GM12878 (cell line): ENCODE measurements at regions not wholly inside any gene's neighbourhood (a gene's known extent, or its start where the extent isn't known, plus 50 kb on each side); places are given as distances from the start of the nearest gene placed in this dataset.

Experiments used
- ATAC-seq: fragments of 200-7000 bp; cut with Tn5 transposase; 3 replicates; pipeline ENCODE4 v1.9.1; 2020; ENCODE audit warnings: mild to moderate bottlenecking, moderate library complexity
- BruUV-seq: library from RNA; stranded (reverse); fragments of 400-500 nt; replicated peaks from 2 replicates; lab custom pipeline; 2021; lab: Mats Ljungman, UMichigan
- CTCF ChIA-PET: fragments of 300-600 bp; sonication (Branson Sonifier 250); formaldehyde crosslinking; extraction: SDS; loops from one replicate; lab custom pipeline; 2021; ENCODE audit warnings: inconsistent platforms; lab: Yijun Ruan, JAX
- POLR2A ChIA-PET: fragments of 350-600 bp; formaldehyde crosslinking; extraction: SDS; loops from one replicate; lab custom pipeline; 2021; ENCODE audit warnings: inconsistent platforms; lab: Charles Lee
- RAD21 ChIA-PET: fragments of 300-600 bp; sonication (Branson Sonifier 250); formaldehyde crosslinking; loops from one replicate; lab custom pipeline; 2023; ENCODE audit warnings: antibody characterized with exemption; ENCODE audit not compliant: unreplicated experiment; lab: Charles Lee
- SMC1A ChIA-PET: fragments of 300-600 bp; sonication (Branson Sonifier 250); formaldehyde crosslinking; loops from one replicate; lab custom pipeline; 2023; ENCODE audit not compliant: unreplicated experiment, uncharacterized antibody; lab: Charles Lee
- DNase-seq: peaks from one replicate; pipeline ENCODE4 v3.0.0-alpha.2; 2011; ENCODE audit warnings: low read depth, low spot score
- FAIRE-seq: peaks from 3 replicates; lab custom pipeline; 2011; peaks lifted over from hg19 to GRCh38; lab: Jason Lieb, UNC
- H2AFZ ChIP-seq: 2 replicates; pipeline ENCODE4 v1.6.0; 2011; ENCODE audit warnings: low read depth, low read length, control low read depth; ENCODE audit not compliant: control insufficient read depth
- H3K27ac ChIP-seq: 2 replicates; pipeline ENCODE4 v1.5.1; 2011; ENCODE audit warnings: control low read depth; ENCODE audit not compliant: control insufficient read depth, insufficient read depth
- H3K27me3 ChIP-seq, 2 experiments: replicated peaks in 1 of 2; 2 replicates each; pipeline versions ENCODE4 v1.6.0 to v1.6.1; 2011; ENCODE audit warnings: low read length in 1 of 2; ENCODE audit not compliant: control insufficient read depth in 2 of 2, insufficient read depth in 2 of 2
- H3K36me3 ChIP-seq, 2 experiments: 2 replicates each; pipeline ENCODE4 v1.5.1; 2011; ENCODE audit warnings: low read length in 1 of 2; ENCODE audit not compliant: control insufficient read depth in 2 of 2, insufficient read depth in 2 of 2
- H3K4me1 ChIP-seq: 2 replicates; pipeline ENCODE4 v1.6.1; 2011; ENCODE audit warnings: mild to moderate bottlenecking, low read length, moderate library complexity, mixed read lengths; ENCODE audit not compliant: control insufficient read depth, insufficient read depth
- H3K4me2 ChIP-seq: 2 replicates; pipeline ENCODE4 v1.6.0; 2011; ENCODE audit warnings: control low read depth; ENCODE audit not compliant: control insufficient read depth, insufficient read depth
- H3K4me3 ChIP-seq: fragments of 200-600 bp; sonication (generic); 2 replicates; pipeline ENCODE4 v1.5.1; 2016
- H3K79me2 ChIP-seq: 2 replicates; pipeline ENCODE4 v1.6.0; 2011; ENCODE audit warnings: low read length; ENCODE audit not compliant: control insufficient read depth, insufficient read depth
- H3K9ac ChIP-seq: 2 replicates; pipeline ENCODE4 v1.8.0; 2011; ENCODE audit warnings: low read length, control low read depth, mixed read lengths; ENCODE audit not compliant: control insufficient read depth, insufficient read depth
- H3K9me3 ChIP-seq: replicated peaks from 3 replicates; pipeline ENCODE4 v1.5.1; 2011; ENCODE audit warnings: mild to moderate bottlenecking, low read length; ENCODE audit not compliant: control insufficient read depth, insufficient read depth
- H4K20me1 ChIP-seq: 2 replicates; pipeline ENCODE4 v1.6.0; 2011; ENCODE audit not compliant: control insufficient read depth, insufficient read depth
- CBFB ChIP-seq: IDR thresholded peaks from 2 replicates; pipeline ENCODE4 v1.6.1; 2016; ENCODE audit warnings: antibody characterized with exemption, low read depth
- CBX3 ChIP-seq: fragments of 200-600 bp; sonication (generic); IDR thresholded peaks from 2 replicates; pipeline ENCODE4 v1.6.1; 2016; ENCODE audit warnings: low read depth, borderline replicate concordance
- CEBPB ChIP-seq, 2 experiments: fragments of 150-350 bp in 1 of 2; IDR thresholded peaks; 2 replicates each; pipeline ENCODE4 v1.6.1; 2012 to 2014; ENCODE audit warnings: low read depth in 2 of 2, low read length in 2 of 2, borderline replicate concordance in 1 of 2, inconsistent platforms in 1 of 2
- FOS ChIP-seq: IDR thresholded peaks from 3 replicates; pipeline ENCODE4 v1.6.1; 2011; ENCODE audit warnings: borderline replicate concordance; ENCODE audit not compliant: insufficient read length; ENCODE audit errors: extremely low read depth
- HDAC6 ChIP-seq: fragments of 200-600 bp; sonication (generic); IDR thresholded peaks from one replicate; pipeline ENCODE4 v1.8.0; 2017; ENCODE audit warnings: antibody characterized with exemption; ENCODE audit not compliant: unreplicated experiment
- IKZF2 ChIP-seq, 2 experiments: fragments of 450-650 bp; IDR thresholded peaks; 2 replicates each; pipeline ENCODE4 v1.6.1; 2017; ENCODE audit warnings: mild to moderate bottlenecking in 2 of 2, moderate library complexity in 2 of 2
- KDM1A ChIP-seq: fragments of 200-600 bp; sonication (generic); IDR thresholded peaks from 2 replicates; pipeline ENCODE4 v1.6.1; 2016; ENCODE audit warnings: borderline replicate concordance
- MXI1 ChIP-seq: fragments of 150-350 bp; IDR thresholded peaks from 2 replicates; pipeline ENCODE4 v1.6.1; 2011; ENCODE audit warnings: low read depth, mild to moderate bottlenecking, inconsistent platforms, low read length, improper control_type of control experiment
- MYB ChIP-seq: fragments of 150-350 bp; IDR thresholded peaks from 2 replicates; pipeline ENCODE4 v1.6.1; 2014; ENCODE audit warnings: mild to moderate bottlenecking, low read depth, low read length, borderline replicate concordance
- NR2F1 ChIP-seq: fragments of 450-650 bp; conservative IDR thresholded peaks from 2 replicates; pipeline ENCODE4 v1.6.1; 2017; ENCODE audit warnings: mild to moderate bottlenecking
- POLR2AphosphoS2 ChIP-seq: IDR thresholded peaks from 2 replicates; pipeline ENCODE4 v1.6.1; 2011; ENCODE audit warnings: low read depth, mild to moderate bottlenecking, low read length, improper control_type of control experiment, moderate library complexity
- POLR2AphosphoS5 ChIP-seq: IDR thresholded peaks from 2 replicates; pipeline ENCODE4 v1.6.1; 2011; ENCODE audit warnings: mild to moderate bottlenecking, low read length, inconsistent platforms
- SPI1 ChIP-seq: IDR thresholded peaks from 2 replicates; pipeline ENCODE4 v1.6.1; 2011; ENCODE audit warnings: low read depth, mild to moderate bottlenecking, low read length, moderate library complexity, borderline replicate concordance; ENCODE audit not compliant: insufficient read depth
- YBX1 ChIP-seq: fragments of 450-650 bp; IDR thresholded peaks from 2 replicates; pipeline ENCODE4 v1.6.1; 2016; ENCODE audit warnings: antibody characterized with exemption
- ZNF24 ChIP-seq: fragments of 450-650 bp; IDR thresholded peaks from 2 replicates; pipeline ENCODE4 v1.6.1; 2017; ENCODE audit warnings: antibody characterized with exemption, mild to moderate bottlenecking
- WGBS: methylation state at CpG from one replicate; pipeline ENCODE4 v1.1.6; 2016; ENCODE audit warnings: low lambda C conversion rate; ENCODE audit not compliant: insufficient replicate concordance, insufficient coverage; ENCODE audit errors: missing lambda C conversion rate; 5-methylcytosine and 5-hydroxymethylcytosine counted together
- in situ Hi-C: fragments of 300-500 bp; cut with MboI; formaldehyde crosslinking; loops from 9 replicates; pipeline ENCODE4 v1.14.3; 2018; ENCODE audit warnings: mixed read lengths
- intact Hi-C: fragments of 100-400 bp; cut with micrococcal nuclease; formaldehyde crosslinking; loops from one replicate; pipeline ENCODE4 v1.14.2; 2022; ENCODE audit not compliant: unreplicated experiment
- TF ChIP-seq, protein P1 (sequence below): fragments of 450-650 bp; IDR thresholded peaks from 2 replicates; pipeline ENCODE4 v1.6.1; 2016; ENCODE audit warnings: mild to moderate bottlenecking
- TF ChIP-seq, protein P2 (sequence below): IDR thresholded peaks from 2 replicates; pipeline ENCODE4 v1.6.1; 2011; ENCODE audit warnings: mild to moderate bottlenecking, low read depth, low read length, moderate library complexity; ENCODE audit not compliant: insufficient replicate concordance
- TF ChIP-seq, protein P3 (sequence below): fragments of 450-650 bp; IDR thresholded peaks from 2 replicates; pipeline ENCODE4 v1.6.1; 2018; ENCODE audit warnings: borderline replicate concordance, mild to moderate bottlenecking; ENCODE audit not compliant: partially characterized antibody

DNA sequence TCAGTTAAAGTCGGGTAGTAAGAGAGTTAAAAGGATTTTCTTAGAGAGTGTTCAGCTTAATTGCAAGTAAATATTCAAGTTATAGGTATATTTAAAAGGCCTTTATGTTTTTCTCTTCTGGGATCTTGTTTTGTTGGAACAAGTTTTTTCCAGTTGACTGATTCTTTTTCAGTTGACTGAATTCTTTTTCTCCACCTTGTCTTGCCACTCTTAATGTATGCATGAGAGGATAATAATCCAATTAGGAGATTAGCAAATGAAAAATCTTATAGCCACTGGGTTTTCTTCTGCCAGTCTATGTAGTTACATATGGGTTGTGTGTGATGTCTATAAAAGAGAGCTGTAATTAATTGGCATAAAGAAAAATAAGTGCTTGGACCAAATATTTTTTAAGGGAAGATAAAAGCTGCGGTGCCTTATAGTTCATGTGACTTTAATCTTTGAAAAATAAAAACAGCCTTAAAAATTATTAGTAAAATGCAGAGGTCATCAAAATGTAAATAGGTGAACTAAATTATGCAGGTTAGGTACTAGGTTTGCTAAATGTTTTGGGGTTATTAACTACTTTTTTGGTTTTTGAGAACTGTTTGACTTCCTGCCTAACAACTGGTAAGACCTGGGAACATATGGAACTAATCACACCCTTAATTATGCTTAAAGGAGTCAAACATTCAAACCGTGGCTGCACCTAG lies 367.2 kb downstream of the HTR1B start (continued):
- no peak for TF ChIP-seq MXI1
- TF ChIP-seq NR2F1 = no peak
- TF ChIP-seq, protein P1, sequence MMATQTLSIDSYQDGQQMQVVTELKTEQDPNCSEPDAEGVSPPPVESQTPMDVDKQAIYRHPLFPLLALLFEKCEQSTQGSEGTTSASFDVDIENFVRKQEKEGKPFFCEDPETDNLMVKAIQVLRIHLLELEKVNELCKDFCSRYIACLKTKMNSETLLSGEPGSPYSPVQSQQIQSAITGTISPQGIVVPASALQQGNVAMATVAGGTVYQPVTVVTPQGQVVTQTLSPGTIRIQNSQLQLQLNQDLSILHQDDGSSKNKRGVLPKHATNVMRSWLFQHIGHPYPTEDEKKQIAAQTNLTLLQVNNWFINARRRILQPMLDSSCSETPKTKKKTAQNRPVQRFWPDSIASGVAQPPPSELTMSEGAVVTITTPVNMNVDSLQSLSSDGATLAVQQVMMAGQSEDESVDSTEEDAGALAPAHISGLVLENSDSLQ = no peak
- no peak for TF ChIP-seq KDM1A
- no peak for TF ChIP-seq YBX1
- no peak for TF ChIP-seq CBFB
- no peak for TF ChIP-seq FOS
- no peak for TF ChIP-seq IKZF2 (IDR thresholded peaks at IDR 0.05)
- no peak for TF ChIP-seq MYB
- no peak for TF ChIP-seq POLR2AphosphoS2

DNA sequence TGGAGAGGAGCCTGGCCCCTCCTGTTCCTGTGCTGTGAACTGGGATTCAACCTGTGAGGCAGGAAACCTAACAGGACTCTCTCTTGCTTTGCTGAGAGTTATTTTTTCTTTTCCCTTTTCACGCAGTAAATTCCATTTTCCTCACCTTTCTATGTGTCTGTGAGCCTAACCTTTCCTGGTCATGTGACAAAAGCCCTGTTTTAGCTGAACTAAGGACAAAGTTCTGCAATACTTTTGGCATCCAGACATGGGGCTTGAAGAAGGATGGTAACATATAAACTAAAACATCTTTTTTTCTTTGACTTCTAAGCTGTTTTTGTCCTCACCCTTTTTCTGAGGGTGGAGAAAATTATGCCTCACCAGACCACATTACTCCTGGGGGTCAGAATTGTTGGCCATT lies 368.5 kb downstream of the HTR1B start:
- Histone ChIP-seq H3K27ac (no peak overlapping the region), H3K27me3 (no peaks in the 10 kb centered on the region), H3K9ac (no peak overlapping the region), H3K4me2 (no peak overlapping the region), H4K20me1 (no peaks in the 10 kb centered on the region), H2AFZ (no peak overlapping the region), H3K4me3 (no peak overlapping the region), H3K4me1 (no peaks in the 10 kb centered on the region), H3K9me3 (no peaks in the 10 kb centered on the region), H3K79me2 (no peaks in the 10 kb centered on the region), H3K36me3 (no peaks in the 10 kb centered on the region)
- DNase-seq = no peak
- ATAC-seq = no peak
- no TSS peak for BruUV-seq
- in situ Hi-C loops = no loop called here
- no peak for FAIRE-seq
- 0% methylated on average over 1 of the region's 1 CpG for WGBS
- ChIA-PET RAD21 (no interaction called here), SMC1A (interaction anchor here (0.7 to 4.9 kb wide), 2 partner anchors 10 to 582 kb away, joined by 3 to 25 read pairs; no protein-coding TSS in a partner anchor), CTCF (no interaction called here), POLR2A (no interaction called here)
- TF ChIP-seq CBX3 = no peak
- no peak for TF ChIP-seq POLR2AphosphoS5
- no peak for TF ChIP-seq CEBPB (IDR thresholded peaks at IDR 0.05; ENCODE audit: borderline replicate concordance in 1 of 2, low read depth in 2 of 2, low read length in 2 of 2)
- TF ChIP-seq, protein P2, sequence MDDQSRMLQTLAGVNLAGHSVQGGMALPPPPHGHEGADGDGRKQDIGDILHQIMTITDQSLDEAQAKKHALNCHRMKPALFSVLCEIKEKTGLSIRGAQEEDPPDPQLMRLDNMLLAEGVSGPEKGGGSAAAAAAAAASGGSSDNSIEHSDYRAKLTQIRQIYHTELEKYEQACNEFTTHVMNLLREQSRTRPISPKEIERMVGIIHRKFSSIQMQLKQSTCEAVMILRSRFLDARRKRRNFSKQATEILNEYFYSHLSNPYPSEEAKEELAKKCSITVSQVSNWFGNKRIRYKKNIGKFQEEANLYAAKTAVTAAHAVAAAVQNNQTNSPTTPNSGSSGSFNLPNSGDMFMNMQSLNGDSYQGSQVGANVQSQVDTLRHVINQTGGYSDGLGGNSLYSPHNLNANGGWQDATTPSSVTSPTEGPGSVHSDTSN = no peak
- TF ChIP-seq, protein P3, sequence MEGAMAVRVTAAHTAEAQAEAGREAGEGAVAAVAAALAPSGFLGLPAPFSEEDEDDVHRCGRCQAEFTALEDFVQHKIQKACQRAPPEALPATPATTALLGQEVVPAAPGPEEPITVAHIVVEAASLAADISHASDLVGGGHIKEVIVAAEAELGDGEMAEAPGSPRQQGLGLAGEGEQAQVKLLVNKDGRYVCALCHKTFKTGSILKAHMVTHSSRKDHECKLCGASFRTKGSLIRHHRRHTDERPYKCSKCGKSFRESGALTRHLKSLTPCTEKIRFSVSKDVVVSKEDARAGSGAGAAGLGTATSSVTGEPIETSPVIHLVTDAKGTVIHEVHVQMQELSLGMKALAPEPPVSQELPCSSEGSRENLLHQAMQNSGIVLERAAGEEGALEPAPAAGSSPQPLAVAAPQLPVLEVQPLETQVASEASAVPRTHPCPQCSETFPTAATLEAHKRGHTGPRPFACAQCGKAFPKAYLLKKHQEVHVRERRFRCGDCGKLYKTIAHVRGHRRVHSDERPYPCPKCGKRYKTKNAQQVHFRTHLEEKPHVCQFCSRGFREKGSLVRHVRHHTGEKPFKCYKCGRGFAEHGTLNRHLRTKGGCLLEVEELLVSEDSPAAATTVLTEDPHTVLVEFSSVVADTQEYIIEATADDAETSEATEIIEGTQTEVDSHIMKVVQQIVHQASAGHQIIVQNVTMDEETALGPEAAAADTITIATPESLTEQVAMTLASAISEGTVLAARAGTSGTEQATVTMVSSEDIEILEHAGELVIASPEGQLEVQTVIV = no peak
- no peak for TF ChIP-seq HDAC6
- TF ChIP-seq SPI1 = no peak
- no peak for TF ChIP-seq NR2F1
- no peak for TF ChIP-seq ZNF24
- intact Hi-C loops = no loop called here
